Activated CD8-positive, alpha-beta T cell treated with anti-CD3 and anti-CD28 coated beads for 36 hours (primary cell): ENCODE measurements at regions not wholly inside any gene's neighbourhood (a gene's known extent, or its start where the extent isn't known, plus 50 kb on each side); places are given as distances from the start of the nearest gene placed in this dataset.
A peak's percentile ranks its signal among the peaks of the same experiment; 100 is the strongest.

Source experiments
- ATAC-seq: fragments of 200-7000 bp; cut with Tn5 transposase; one replicate; pipeline ENCODE4 v1.10.0; 2021; ENCODE audit warnings: mild to moderate bottlenecking, moderate library complexity
- CTCF ChIA-PET: fragments of 350-600 bp; sonication (Branson Sonifier 250); formaldehyde crosslinking; loops from one replicate; lab custom pipeline; 2021; ENCODE audit warnings: antibody characterized with exemption; lab: Charles Lee
- POLR2A ChIA-PET: fragments of 350-600 bp; sonication (Branson Sonifier 250); formaldehyde crosslinking; loops from one replicate; lab custom pipeline; 2021; ENCODE audit warnings: antibody characterized with exemption; lab: Charles Lee
- DNase-seq: peaks from one replicate; pipeline ENCODE4 v3.0.0-alpha.2; 2020
- H3K27ac Mint-ChIP-seq: one replicate; pipeline ENCODE4 v1.8.0; 2021; ENCODE audit warnings: mild to moderate bottlenecking, mixed read lengths
- H3K27me3 Mint-ChIP-seq: one replicate; pipeline ENCODE4 v1.8.0; 2021; ENCODE audit warnings: mixed read lengths
- H3K36me3 Mint-ChIP-seq: one replicate; pipeline ENCODE4 v1.8.0; 2021; ENCODE audit warnings: low read depth, mixed read lengths
- H3K4me1 Mint-ChIP-seq: one replicate; pipeline ENCODE4 v1.8.0; 2021; ENCODE audit warnings: low read depth, mixed read lengths
- H3K4me3 Mint-ChIP-seq: one replicate; pipeline ENCODE4 v1.8.0; 2021; ENCODE audit warnings: mild to moderate bottlenecking, moderate library complexity, mixed read lengths
- H3K9me3 Mint-ChIP-seq: one replicate; pipeline ENCODE4 v1.8.0; 2021; ENCODE audit warnings: mixed read lengths
- CTCF ChIP-seq: fragments of 200-600 bp; IDR thresholded peaks from one replicate; pipeline ENCODE4 v1.8.0; 2022; ENCODE audit warnings: antibody characterized with exemption, mild to moderate bottlenecking
- intact Hi-C: fragments of 100-400 bp; cut with micrococcal nuclease; formaldehyde crosslinking; loops from one replicate; pipeline ENCODE4 v1.10.0; 2022

DNA sequence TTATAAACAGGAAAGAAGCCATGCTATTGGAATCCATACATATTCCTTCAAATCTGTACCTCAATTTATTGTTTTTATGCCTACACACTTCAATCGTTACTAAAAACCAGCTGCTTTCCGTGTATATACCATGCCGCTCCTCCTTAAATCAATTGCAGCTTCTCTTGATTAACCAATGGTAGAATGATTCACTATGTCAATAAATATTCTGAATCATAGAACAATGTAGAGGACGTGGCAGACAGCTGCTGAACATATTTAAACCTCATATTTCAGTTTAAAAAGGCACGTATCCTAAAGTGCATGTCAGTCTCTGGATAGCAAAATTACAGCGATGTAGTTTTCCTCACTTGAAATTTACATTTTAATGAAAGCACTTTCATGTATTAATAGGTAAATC, 100.4 kb downstream of the MRPL39 start:
- POLR2A ChIA-PET = interaction anchor here (0.8 to 6.4 kb wide), 7 partner anchors 46 to 66 kb away, joined by 3 to 139 read pairs (median 6); no protein-coding TSS in a partner anchor

DNA sequence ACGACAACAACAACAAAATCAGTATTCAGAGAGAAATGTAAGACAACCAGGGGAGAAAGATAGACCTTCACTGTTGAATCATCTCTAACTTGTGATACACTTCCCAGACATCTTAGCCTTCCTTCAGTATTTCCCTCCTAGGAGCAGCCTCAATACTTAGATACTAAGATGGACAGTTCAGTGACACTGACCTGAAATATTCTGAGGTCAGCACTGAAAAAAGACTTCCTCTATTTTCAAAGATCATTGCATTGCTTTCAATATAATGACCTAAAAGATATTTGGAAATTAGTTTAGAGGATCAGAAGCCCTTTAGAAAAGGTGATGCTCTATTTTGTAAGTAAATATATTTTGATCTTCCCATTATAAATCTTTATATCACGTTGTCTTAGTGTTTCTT, 101.0 kb downstream of the MRPL39 start:
- POLR2A ChIA-PET = interaction anchor here (0.8 to 6.4 kb wide), 3 partner anchors 19 to 67 kb away, joined by 3 to 139 read pairs (median 3); no protein-coding TSS in a partner anchor
- ATAC-seq = no peak
- Mint-ChIP-seq H3K36me3 (peaks cover 56% of the 10 kb centered on the region), H3K4me1 (peaks cover 68% of the 10 kb centered on the region), H3K9me3 (peaks cover 23% of the 10 kb centered on the region), H3K4me3 (no peak overlapping the region), H3K27ac (no peak overlapping the region), H3K27me3 (no peaks in the 10 kb centered on the region)
- CTCF ChIA-PET = interaction anchor here (2.9 to 3.5 kb wide), 3 partner anchors 16 to 84 kb away, joined by 12 to 20 read pairs (median 19); no protein-coding TSS in a partner anchor
- no peak for DNase-seq
- intact Hi-C loops = no loop called here
- no peak for TF ChIP-seq CTCF

More for the DNA sequence above, 100.4 kb downstream of the MRPL39 start:
- Mint-ChIP-seq H3K27me3 (no peaks in the 10 kb centered on the region), H3K4me1 (peaks cover 62% of the 10 kb centered on the region), H3K9me3 (peaks cover 18% of the 10 kb centered on the region), H3K4me3 (no peak overlapping the region), H3K27ac (peak overlapping the region; percentile 55), H3K36me3 (peaks cover 51% of the 10 kb centered on the region)
- CTCF ChIA-PET = interaction anchor here (0.7 to 3.5 kb wide), 5 partner anchors 12 to 85 kb away, joined by 3 to 20 read pairs (median 12); no protein-coding TSS in a partner anchor
- TF ChIP-seq CTCF = no peak
- intact Hi-C loops = no loop called here
- DNase-seq = no peak
- ATAC-seq = no peak

- DNase-seq (no peak), ATAC-seq (no peak)
- Mint-ChIP-seq H3K27me3 (no peaks in the 10 kb centered on the region), H3K36me3 (peaks cover 72% of the 10 kb centered on the region), H3K4me1 (peaks cover 74% of the 10 kb centered on the region), H3K27ac (peak overlapping the region; percentile 87), H3K9me3 (peaks cover 33% of the 10 kb centered on the region), H3K4me3 (no peak overlapping the region)
- intact Hi-C loops = loop anchor here (5.0 kb wide), 2 partner anchors 42 to 82 kb away; no protein-coding TSS in a partner anchor
- ChIA-PET POLR2A (interaction anchor here (6.4 kb wide), 1 partner anchor 59 kb away, joined by 139 read pairs; no protein-coding TSS in a partner anchor), CTCF (no interaction called here)
- no peak for TF ChIP-seq CTCF
These were observed 103.3 kb downstream of the MRPL39 start for GRCh38 chr21:25503981-25504380.

GRCh38 chr21:25501996-25502665, 105.2 kb downstream of the MRPL39 start:
- peaks cover 69% of the 10 kb centered on the region for H3K4me1 Mint-ChIP-seq

More at GRCh38 chr21:25501996-25502665, 105.2 kb downstream of the MRPL39 start:
- intact Hi-C loops = loop anchor here (1.0 to 5.0 kb wide), 3 partner anchors 15 to 80 kb away; no protein-coding TSS in a partner anchor
- H3K27me3 Mint-ChIP-seq = no peaks in the 10 kb centered on the region
- ChIA-PET CTCF (interaction anchor here (0.7 to 1.0 kb wide), 2 partner anchors 80 to 81 kb away, joined by 3 to 5 read pairs; no protein-coding TSS in a partner anchor), POLR2A (interaction anchor here (0.6 to 1.4 kb wide), 8 partner anchors 12 to 81 kb away, joined by 3 to 9 read pairs (median 4); no protein-coding TSS in a partner anchor)
- peak; percentile 92 for ATAC-seq
- H3K36me3 Mint-ChIP-seq = peaks cover 83% of the 10 kb centered on the region
- peaks cover 40% of the 10 kb centered on the region for H3K9me3 Mint-ChIP-seq
- peak; percentile 79 for DNase-seq
- H3K27ac Mint-ChIP-seq = peak overlapping the region; percentile 99
- TF ChIP-seq CTCF = no peak
- peak overlapping the region; percentile 50 for H3K4me3 Mint-ChIP-seq
